SK-MEL-5 (cell line): ENCODE measurements at regions not wholly inside any gene's neighbourhood (a gene's known extent, or its start where the extent isn't known, plus 50 kb on each side); places are given as distances from the start of the nearest gene placed in this dataset.
A peak's percentile ranks its signal among the peaks of the same experiment; 100 is the strongest.

Experiments used
- DNase-seq: peaks from one replicate; pipeline ENCODE4 v3.0.0-alpha.2; 2016; ENCODE audit warnings: low read depth, low spot score
- in situ Hi-C: cut with HindIII; loops from 2 replicates; pipeline ENCODE4 v1.10.0; 2016; ENCODE audit warnings: low sequenced_read_pairs, high pct_unique_total_duplicates, low pct_unique_long_range_greater_than_20kb

DNA sequence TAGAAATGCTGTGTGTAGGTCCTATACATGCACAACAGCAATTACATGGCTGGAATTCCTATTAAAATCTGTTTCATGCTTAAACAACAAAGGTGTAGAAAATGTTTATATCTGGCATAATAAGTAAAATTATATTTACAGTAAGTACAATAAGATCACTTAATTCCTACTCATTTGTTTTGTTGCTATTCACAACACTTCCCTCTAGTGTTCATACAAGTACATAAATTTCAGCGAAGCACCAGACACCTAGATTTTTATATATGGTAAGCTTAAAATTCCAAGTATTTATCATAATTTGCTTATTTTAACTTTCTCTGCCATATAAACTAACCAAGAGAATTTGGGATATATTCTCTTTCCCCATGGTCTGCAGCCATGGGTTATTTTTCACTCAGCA lies 51.8 kb upstream of the ANK3 start:
- in situ Hi-C loops: no loop called here

DNA sequence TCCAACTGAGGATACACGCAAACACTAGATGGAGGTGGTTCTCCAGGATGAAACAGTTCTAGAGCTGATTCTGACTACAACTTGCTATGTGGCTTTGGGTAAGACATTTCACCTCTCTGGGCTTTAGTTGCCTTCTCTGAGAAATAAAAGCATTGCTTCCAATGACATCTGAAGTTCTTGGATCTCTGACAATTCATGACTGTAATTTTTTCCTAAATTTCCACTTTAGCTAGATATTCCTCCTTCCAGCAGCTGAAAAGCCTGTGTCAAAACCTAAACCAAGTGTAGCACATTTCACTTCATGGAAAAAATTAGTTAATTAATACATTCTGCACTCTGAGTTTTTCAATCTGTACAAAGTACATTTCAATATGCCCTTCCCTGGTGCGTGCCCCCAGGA lies 50.0 kb upstream of the ANK3 start:
- in situ Hi-C loops: no loop called here
- DNase-seq: no peak

More for the DNA sequence above, 51.8 kb upstream of the ANK3 start:
- peak; percentile 15 for DNase-seq
